Parathyroid adenoma (tissue), 2 donors: ENCODE measurements at regions not wholly inside any gene's neighbourhood (a gene's known extent, or its start where the extent isn't known, plus 50 kb on each side); places are given as distances from the start of the nearest gene placed in this dataset.

Source experiments
- H2AFZ ChIP-seq: fragments of 300-600 bp; sonication (generic); one replicate; pipeline ENCODE4 v1.7.0; 2017; ENCODE audit warnings: antibody characterized with exemption, mild to moderate bottlenecking
- H3K27ac ChIP-seq: fragments of 300-600 bp; sonication (generic); one replicate; pipeline ENCODE4 v1.7.0; 2017
- H3K27me3 ChIP-seq: fragments of 300-600 bp; sonication (generic); one replicate; pipeline ENCODE4 v1.7.0; 2017; ENCODE audit warnings: low read length; ENCODE audit not compliant: control insufficient read depth, insufficient read depth
- H3K36me3 ChIP-seq: fragments of 300-600 bp; sonication (generic); one replicate; pipeline ENCODE4 v1.7.0; 2017; ENCODE audit warnings: low read length; ENCODE audit not compliant: control insufficient read depth, insufficient read depth
- H3K4me1 ChIP-seq: fragments of 300-600 bp; sonication (generic); one replicate; pipeline ENCODE4 v1.7.0; 2017; ENCODE audit warnings: control low read depth
- H3K4me2 ChIP-seq: fragments of 300-600 bp; sonication (generic); one replicate; pipeline ENCODE4 v1.7.0; 2017; ENCODE audit warnings: low read length
- H3K4me3 ChIP-seq: fragments of 300-600 bp; sonication (generic); one replicate; pipeline ENCODE4 v1.7.0; 2017; ENCODE audit warnings: low read depth, low read length
- H3K79me2 ChIP-seq: fragments of 300-600 bp; sonication (generic); one replicate; pipeline ENCODE4 v1.7.0; 2017; ENCODE audit warnings: control low read depth
- H3K9ac ChIP-seq: fragments of 300-600 bp; sonication (generic); one replicate; pipeline ENCODE4 v1.7.0; 2017; ENCODE audit warnings: mild to moderate bottlenecking
- H3K9me3 ChIP-seq: fragments of 300-600 bp; sonication (generic); one replicate; pipeline ENCODE4 v1.7.0; 2017; ENCODE audit warnings: low read length; ENCODE audit not compliant: control insufficient read depth
- CTCF ChIP-seq: fragments of 300-600 bp; sonication (generic); IDR thresholded peaks from one replicate; pipeline ENCODE4 v1.7.0; 2017; ENCODE audit warnings: antibody characterized with exemption, mild to moderate bottlenecking
- donor health status: primary hyperparathyroidism.

- no peak for TF ChIP-seq CTCF
- Histone ChIP-seq H3K4me2 (no peak overlapping the region), H3K4me1 (no peaks in the 10 kb centered on the region), H2AFZ (no peak overlapping the region), H3K4me3 (no peak overlapping the region), H3K9ac (no peak overlapping the region), H3K36me3 (no peaks in the 10 kb centered on the region), H3K9me3 (no peaks in the 10 kb centered on the region), H3K27me3 (no peaks in the 10 kb centered on the region), H3K27ac (no peak overlapping the region), H3K79me2 (no peaks in the 10 kb centered on the region)
Observed at GRCh38 chr5:98419825-98420224, 353.6 kb upstream of the RGMB start.

- Histone ChIP-seq H3K4me1 (no peaks in the 10 kb centered on the region), H3K36me3 (no peaks in the 10 kb centered on the region), H3K27me3 (no peaks in the 10 kb centered on the region), H3K9me3 (no peaks in the 10 kb centered on the region), H2AFZ (no peak overlapping the region), H3K4me2 (no peak overlapping the region), H3K27ac (no peak overlapping the region), H3K4me3 (no peak overlapping the region), H3K79me2 (no peaks in the 10 kb centered on the region), H3K9ac (no peak overlapping the region)
- no peak for TF ChIP-seq CTCF
Observed at GRCh38 chr5:98424681-98425450, 348.6 kb upstream of the RGMB start.

- Histone ChIP-seq H3K27ac (no peak overlapping the region), H3K36me3 (no peaks in the 10 kb centered on the region), H2AFZ (no peak overlapping the region), H3K9ac (no peak overlapping the region), H3K79me2 (no peaks in the 10 kb centered on the region), H3K4me3 (no peak overlapping the region), H3K9me3 (no peaks in the 10 kb centered on the region), H3K4me1 (no peaks in the 10 kb centered on the region), H3K4me2 (no peak overlapping the region), H3K27me3 (no peaks in the 10 kb centered on the region)
- TF ChIP-seq CTCF = no peak
Observed at GRCh38 chr5:98425640-98426039, 347.8 kb upstream of the RGMB start.

- no peaks in the 10 kb centered on the region for H3K79me2 ChIP-seq
- no peaks in the 10 kb centered on the region for H3K36me3 ChIP-seq
- no peak overlapping the region for H3K4me2 ChIP-seq
- no peak overlapping the region for H2AFZ ChIP-seq
- no peak overlapping the region for H3K27ac ChIP-seq
- no peaks in the 10 kb centered on the region for H3K9me3 ChIP-seq
- no peaks in the 10 kb centered on the region for H3K27me3 ChIP-seq
- no peak overlapping the region for H3K9ac ChIP-seq
- TF ChIP-seq CTCF = no peak
- H3K4me3 ChIP-seq = no peak overlapping the region
- H3K4me1 ChIP-seq = no peaks in the 10 kb centered on the region
Observed at GRCh38 chr5:98428806-98429205, 344.7 kb upstream of the RGMB start.

GRCh38 chr5:98432378-98432777 is 341.1 kb upstream of the RGMB start:
- Histone ChIP-seq H3K4me1 (no peaks in the 10 kb centered on the region), H3K4me3 (no peak overlapping the region), H3K36me3 (no peaks in the 10 kb centered on the region), H3K27me3 (no peaks in the 10 kb centered on the region), H2AFZ (no peak overlapping the region), H3K79me2 (no peaks in the 10 kb centered on the region), H3K9me3 (no peaks in the 10 kb centered on the region), H3K4me2 (no peak overlapping the region), H3K27ac (no peak overlapping the region), H3K9ac (no peak overlapping the region)
- TF ChIP-seq CTCF = no peak
